ENCODE measurements at regions not wholly inside any gene's neighbourhood (a gene's known extent, or its start where the extent isn't known, plus 50 kb on each side); places are given as distances from the start of the nearest gene placed in this dataset.
"Not testable (repeated sequence)": the region's sequence is repeated elsewhere in the genome, so short reads cannot be mapped to it uniquely, and the experiment has no call there.

DNA sequence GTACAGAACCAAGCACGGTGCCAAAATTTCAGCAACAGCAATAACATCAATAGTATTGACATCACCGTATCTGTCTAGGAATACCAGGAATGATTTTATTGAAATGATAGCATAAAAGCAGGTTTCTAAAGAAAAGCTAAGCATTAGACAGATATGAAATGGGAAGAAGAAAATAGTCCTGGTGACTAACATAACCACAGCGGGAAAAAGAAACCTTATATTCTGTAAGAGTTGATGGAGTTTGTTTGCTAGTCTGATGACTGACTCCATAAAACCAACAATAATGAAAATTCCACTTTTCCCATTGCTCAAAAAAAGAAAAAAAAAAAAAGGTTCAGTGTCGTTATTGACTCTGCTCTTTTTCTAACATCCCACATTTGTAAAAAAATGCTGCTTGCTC is 668.3 kb downstream of the IPMK start:
- DNase-seq (ENCODE audit: low spot score) = no peak
- H3K27me3 ChIP-seq = no peaks in the 10 kb centered on the region
- no peaks in the 10 kb centered on the region for H3K9me2 ChIP-seq (replicated peaks; ENCODE audit: insufficient read depth)
- no peaks in the 10 kb centered on the region for H3K9me3 ChIP-seq (ENCODE audit: low read depth)
- TF ChIP-seq EZH2 (IDR thresholded peaks at IDR 0.05; ENCODE audit: borderline replicate concordance) = no peak
- TF ChIP-seq CTCF (IDR thresholded peaks at IDR 0.05; ENCODE audit: poor library complexity) = no peak
- TF ChIP-seq EZH2phosphoT487 (IDR thresholded peaks at IDR 0.05; ENCODE audit: low read depth, severe bottlenecking, unreplicated experiment) = no peak
- no peaks in the 10 kb centered on the region for H3K4me1 ChIP-seq (ENCODE audit: insufficient read depth)
- H3K79me2 ChIP-seq = no peaks in the 10 kb centered on the region
- H4K20me1 ChIP-seq (ENCODE audit: insufficient read depth, poor library complexity, severe bottlenecking) = no peaks in the 10 kb centered on the region
- 92% methylated on average over 4 of the region's 4 CpGs for WGBS (ENCODE audit: low lambda C conversion rate, missing lambda C conversion rate)
- H3K4me3 ChIP-seq = no peak overlapping the region
- H2AFZ ChIP-seq = no peak overlapping the region
- H3K36me3 ChIP-seq (replicated peaks; ENCODE audit: insufficient read depth, low read depth) = no peaks in the 10 kb centered on the region
- H3K27ac ChIP-seq = no peak overlapping the region
- H3K4me2 ChIP-seq = no peak overlapping the region

DNA sequence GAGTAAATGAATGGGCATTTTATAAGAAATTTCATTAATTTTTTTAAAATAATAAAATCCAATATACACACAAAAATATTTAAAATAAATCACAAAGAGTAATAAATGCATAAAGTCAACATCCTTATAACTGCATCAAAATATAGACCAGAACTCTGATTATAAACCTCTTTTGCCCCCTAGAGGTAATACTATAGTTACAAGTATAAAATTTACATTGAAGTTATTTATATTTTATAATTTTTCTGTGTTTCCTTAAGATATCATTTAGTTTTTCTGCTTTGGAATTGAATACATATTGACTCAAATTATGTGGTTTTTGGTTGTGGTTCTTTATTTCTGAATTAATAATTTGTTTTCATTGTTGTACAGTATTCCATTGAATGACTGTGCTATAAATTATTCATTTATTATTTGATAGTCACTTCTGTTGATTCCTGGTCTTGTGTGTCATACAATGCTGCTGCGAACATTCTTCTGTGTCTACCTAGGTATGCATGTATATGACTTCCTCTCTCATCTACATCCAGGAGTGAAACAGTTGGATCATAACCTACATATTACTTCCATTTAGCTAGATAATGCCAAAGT is 673.6 kb downstream of the IPMK start:
- Histone ChIP-seq H3K27me3 (no peaks in the 10 kb centered on the region), H4K20me1 (ENCODE audit: insufficient read depth, poor library complexity, severe bottlenecking) (no peaks in the 10 kb centered on the region), H3K4me2 (no peak overlapping the region), H3K9me2 (replicated peaks; ENCODE audit: insufficient read depth) (no peaks in the 10 kb centered on the region), H3K4me3 (no peak overlapping the region), H3K4me1 (ENCODE audit: insufficient read depth) (no peaks in the 10 kb centered on the region), H3K27ac (no peak overlapping the region), H2AFZ (no peak overlapping the region), H3K36me3 (replicated peaks; ENCODE audit: insufficient read depth, low read depth) (no peaks in the 10 kb centered on the region), H3K79me2 (no peaks in the 10 kb centered on the region), H3K9me3 (ENCODE audit: low read depth) (no peaks in the 10 kb centered on the region)
- 85% methylated on average over 1 of the region's 1 CpG for WGBS (ENCODE audit: low lambda C conversion rate, missing lambda C conversion rate)
- DNase-seq (ENCODE audit: low spot score) = no peak
- TF ChIP-seq EZH2phosphoT487 (IDR thresholded peaks at IDR 0.05; ENCODE audit: low read depth, severe bottlenecking, unreplicated experiment) = no peak
- peak; percentile 34 for TF ChIP-seq CTCF (IDR thresholded peaks at IDR 0.05; ENCODE audit: poor library complexity)

DNA sequence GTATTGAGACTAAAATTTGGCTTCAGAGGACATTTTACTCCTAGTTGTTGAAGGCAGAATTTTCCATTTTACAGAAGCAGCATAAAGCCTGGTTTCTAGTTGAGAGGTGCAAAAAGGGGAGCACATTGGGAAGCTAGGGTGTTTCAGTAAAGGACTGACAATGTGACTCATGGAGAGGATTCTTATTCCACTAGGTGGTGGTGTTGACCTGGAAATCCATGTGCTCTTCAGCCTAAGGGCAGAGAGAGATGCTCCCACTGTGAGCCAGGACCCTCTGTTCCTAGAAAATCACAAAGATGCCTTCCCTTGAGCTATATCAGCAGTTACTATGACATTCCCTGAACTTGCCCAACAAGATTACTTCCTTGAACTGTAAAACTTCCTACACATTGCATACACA is 687.8 kb downstream of the IPMK start:
- no peak overlapping the region for H2AFZ ChIP-seq
- peak; percentile 63 for DNase-seq (ENCODE audit: low spot score)
- H3K36me3 ChIP-seq (replicated peaks; ENCODE audit: insufficient read depth, low read depth) = no peaks in the 10 kb centered on the region
- no peak for TF ChIP-seq EZH2 (IDR thresholded peaks at IDR 0.05; ENCODE audit: borderline replicate concordance)
- TF ChIP-seq CTCF (IDR thresholded peaks at IDR 0.05; ENCODE audit: poor library complexity) = peak; percentile 69
- H3K27ac ChIP-seq = no peak overlapping the region
- H3K4me3 ChIP-seq = no peak overlapping the region
- no peaks in the 10 kb centered on the region for H3K27me3 ChIP-seq
- H3K4me1 ChIP-seq (ENCODE audit: insufficient read depth) = no peaks in the 10 kb centered on the region
- no peaks in the 10 kb centered on the region for H4K20me1 ChIP-seq (ENCODE audit: insufficient read depth, poor library complexity, severe bottlenecking)
- no peaks in the 10 kb centered on the region for H3K9me2 ChIP-seq (replicated peaks; ENCODE audit: insufficient read depth)
- H3K4me2 ChIP-seq = no peak overlapping the region
- H3K9me3 ChIP-seq (ENCODE audit: low read depth) = no peaks in the 10 kb centered on the region
- H3K79me2 ChIP-seq = no peaks in the 10 kb centered on the region

GRCh38 chr10:57562211-57562610 is 705.5 kb downstream of the IPMK start:
- no peak overlapping the region for H3K27ac ChIP-seq
- H2AFZ ChIP-seq = no peak overlapping the region
- H3K9me3 ChIP-seq (ENCODE audit: low read depth) = no peaks in the 10 kb centered on the region
- no peak overlapping the region for H3K4me3 ChIP-seq
- no peak for DNase-seq (ENCODE audit: low spot score)
- H3K4me2 ChIP-seq = no peak overlapping the region
- H4K20me1 ChIP-seq (ENCODE audit: insufficient read depth, poor library complexity, severe bottlenecking) = no peaks in the 10 kb centered on the region
- H3K9me2 ChIP-seq (replicated peaks; ENCODE audit: insufficient read depth) = no peaks in the 10 kb centered on the region
- H3K27me3 ChIP-seq = no peaks in the 10 kb centered on the region
- no peaks in the 10 kb centered on the region for H3K36me3 ChIP-seq (replicated peaks; ENCODE audit: insufficient read depth, low read depth)
- no peaks in the 10 kb centered on the region for H3K4me1 ChIP-seq (ENCODE audit: insufficient read depth)
- no peak for TF ChIP-seq EZH2phosphoT487 (IDR thresholded peaks at IDR 0.05; ENCODE audit: low read depth, severe bottlenecking, unreplicated experiment)
- no peak for TF ChIP-seq EZH2 (IDR thresholded peaks at IDR 0.05; ENCODE audit: borderline replicate concordance)
- TF ChIP-seq CTCF (IDR thresholded peaks at IDR 0.05; ENCODE audit: poor library complexity) = no peak
- no peaks in the 10 kb centered on the region for H3K79me2 ChIP-seq

- H3K9me3 ChIP-seq (ENCODE audit: low read depth); H3K79me2 ChIP-seq; H4K20me1 ChIP-seq (ENCODE audit: insufficient read depth, poor library complexity, severe bottlenecking); H2AFZ ChIP-seq; H3K36me3 ChIP-seq (replicated peaks; ENCODE audit: insufficient read depth, low read depth); H3K9me2 ChIP-seq (replicated peaks; ENCODE audit: insufficient read depth); DNase-seq (ENCODE audit: low spot score); H3K27me3 ChIP-seq; H3K4me2 ChIP-seq; H3K4me1 ChIP-seq (ENCODE audit: insufficient read depth); H3K27ac ChIP-seq; H3K4me3 ChIP-seq: not testable (repeated sequence)
- 78% methylated on average over 5 of the region's 5 CpGs for WGBS (ENCODE audit: low lambda C conversion rate, missing lambda C conversion rate)
These were observed 715.9 kb downstream of the IPMK start for GRCh38 chr10:57551774-57552173.

All from hepatocyte (in vitro differentiated cells).